Thyroid gland (tissue), 4 donors: ENCODE measurements at regions not wholly inside any gene's neighbourhood (a gene's known extent, or its start where the extent isn't known, plus 50 kb on each side); places are given as distances from the start of the nearest gene placed in this dataset.

Experiments used
- CTCF ChIP-seq, 6 experiments: fragments of 200-600 bp in 3 of 6; fragments of 450-650 bp in 3 of 6; sonication (generic) in 3 of 6; IDR thresholded peaks; one replicate each; pipeline ENCODE4 v1.5.1; 2016 to 2019; ENCODE audit warnings: antibody characterized with exemption in 6 of 6, mild to moderate bottlenecking in 2 of 6, inconsistent platforms in 1 of 6, moderate library complexity in 1 of 6
- POLR2A ChIP-seq, 2 donors: fragments of 450-650 bp; IDR thresholded peaks; one replicate each; pipeline ENCODE4 v1.6.1; 2017; ENCODE audit warnings: antibody characterized with exemption in 2 of 2, mild to moderate bottlenecking in 2 of 2, moderate library complexity in 1 of 2

- TF ChIP-seq CTCF (IDR thresholded peaks at IDR 0.05) (no peak), POLR2A (IDR thresholded peaks at IDR 0.05) (no peak)
Measured at GRCh38 chr1:178660461-178660860, 64.6 kb upstream of the RALGPS2 start.
